Esophagus muscularis mucosa (tissue), 4 donors: ENCODE measurements at regions not wholly inside any gene's neighbourhood (a gene's known extent, or its start where the extent isn't known, plus 50 kb on each side); places are given as distances from the start of the nearest gene placed in this dataset.

ENCODE experiments used
- DNase-seq: peaks from one replicate; pipeline ENCODE4 v3.0.0-alpha.2; 2017; ENCODE audit errors: extremely low spot score
- H3K27ac ChIP-seq, 4 donors: fragments of 200-600 bp; sonication (generic); replicated peaks in 1 of 4; 1 replicate in 3 of 4; 2 replicates in 1 of 4; pipeline ENCODE4 v1.5.1; 2016 to 2019; ENCODE audit warnings: mild to moderate bottlenecking in 1 of 4
- H3K27me3 ChIP-seq, 4 donors: fragments of 200-600 bp; sonication (generic); one replicate each; pipeline versions ENCODE4 v1.5.1 to v1.6.0; 2016 to 2019
- H3K36me3 ChIP-seq, 4 donors: fragments of 200-600 bp; sonication (generic); one replicate each; pipeline ENCODE4 v1.5.1; 2016 to 2019
- H3K4me1 ChIP-seq, 4 donors: fragments of 200-600 bp; sonication (generic); one replicate each; pipeline ENCODE4 v1.5.1; 2016 to 2019
- H3K4me3 ChIP-seq, 4 donors: fragments of 200-600 bp; sonication (generic); 1 replicate in 2 of 4; 2 replicates in 2 of 4; pipeline ENCODE4 v1.5.1; 2016 to 2019; ENCODE audit warnings: mild to moderate bottlenecking in 4 of 4, moderate library complexity in 1 of 4
- H3K9me3 ChIP-seq, 4 donors: fragments of 200-600 bp; sonication (generic); 1 replicate in 3 of 4; 2 replicates in 1 of 4; pipeline ENCODE4 v1.5.1; 2016 to 2019
- CTCF ChIP-seq, 3 experiments: fragments of 200-600 bp in 2 of 3; fragments of 450-650 bp in 1 of 3; sonication (generic) in 2 of 3; IDR thresholded peaks; one replicate each; pipeline ENCODE4 v1.5.1; 2017 to 2019; ENCODE audit warnings: antibody characterized with exemption in 3 of 3, mild to moderate bottlenecking in 2 of 3, moderate library complexity in 1 of 3
- EP300 ChIP-seq: sonication (generic); formaldehyde crosslinking; IDR thresholded peaks from one replicate; pipeline ENCODE4 v1.6.1; 2017; ENCODE audit warnings: antibody characterized with exemption
- POLR2A ChIP-seq: fragments of 450-650 bp; IDR thresholded peaks from one replicate; pipeline ENCODE4 v1.6.1; 2017; ENCODE audit warnings: antibody characterized with exemption, moderate library complexity, mild to moderate bottlenecking, low read depth
- POLR2AphosphoS5 ChIP-seq, 2 donors: sonication (generic); formaldehyde crosslinking; IDR thresholded peaks; one replicate each; pipeline ENCODE4 v1.6.1; 2017; ENCODE audit warnings: antibody characterized with exemption in 2 of 2
- WGBS: methylation state at CpG from one replicate; pipeline ENCODE4 v1.1.5; 2018; 5-methylcytosine and 5-hydroxymethylcytosine counted together
- intact Hi-C: fragments of 100-400 bp; cut with DNase I; formaldehyde crosslinking; loops from one replicate; pipeline ENCODE4 v1.15.1; 2023

GRCh38 chr22:22071455-22071854 lies 88.9 kb upstream of the TOP3B start:
- no peak overlapping the region for H3K4me3 ChIP-seq
- H3K27ac ChIP-seq = no peak overlapping the region
- TF ChIP-seq CTCF (IDR thresholded peaks at IDR 0.05) (no peak), POLR2A (no peak), POLR2AphosphoS5 (IDR thresholded peaks at IDR 0.05) (no peak), EP300 (no peak)
- peak; percentile 90 for DNase-seq
- H3K4me1 ChIP-seq = no peaks in the 10 kb centered on the region
- no peaks in the 10 kb centered on the region for H3K9me3 ChIP-seq
- WGBS = 73% methylated on average over 2 of the region's 2 CpGs
- intact Hi-C loops = no loop called here
- peaks cover 0 to 13% (median 0%) of the 10 kb centered on the region in 4 donors for H3K27me3 ChIP-seq
- no peaks in the 10 kb centered on the region for H3K36me3 ChIP-seq

- no peaks in the 10 kb centered on the region for H3K9me3 ChIP-seq
- H3K4me1 ChIP-seq = no peaks in the 10 kb centered on the region
- WGBS = 70% methylated on average over 2 of the region's 2 CpGs
- no peak for TF ChIP-seq EP300
- no peak for TF ChIP-seq CTCF (IDR thresholded peaks at IDR 0.05)
- TF ChIP-seq POLR2AphosphoS5 (IDR thresholded peaks at IDR 0.05) = no peak
- TF ChIP-seq POLR2A = no peak
- no peak overlapping the region for H3K4me3 ChIP-seq
- H3K27me3 ChIP-seq = peaks cover 0 to 13% (median 0%) of the 10 kb centered on the region in 4 donors
- intact Hi-C loops = no loop called here
- H3K27ac ChIP-seq = no peak overlapping the region
- peak; percentile 60 for DNase-seq
- H3K36me3 ChIP-seq = no peaks in the 10 kb centered on the region
Observed at GRCh38 chr22:22070371-22070824, 87.8 kb upstream of the TOP3B start.

DNA sequence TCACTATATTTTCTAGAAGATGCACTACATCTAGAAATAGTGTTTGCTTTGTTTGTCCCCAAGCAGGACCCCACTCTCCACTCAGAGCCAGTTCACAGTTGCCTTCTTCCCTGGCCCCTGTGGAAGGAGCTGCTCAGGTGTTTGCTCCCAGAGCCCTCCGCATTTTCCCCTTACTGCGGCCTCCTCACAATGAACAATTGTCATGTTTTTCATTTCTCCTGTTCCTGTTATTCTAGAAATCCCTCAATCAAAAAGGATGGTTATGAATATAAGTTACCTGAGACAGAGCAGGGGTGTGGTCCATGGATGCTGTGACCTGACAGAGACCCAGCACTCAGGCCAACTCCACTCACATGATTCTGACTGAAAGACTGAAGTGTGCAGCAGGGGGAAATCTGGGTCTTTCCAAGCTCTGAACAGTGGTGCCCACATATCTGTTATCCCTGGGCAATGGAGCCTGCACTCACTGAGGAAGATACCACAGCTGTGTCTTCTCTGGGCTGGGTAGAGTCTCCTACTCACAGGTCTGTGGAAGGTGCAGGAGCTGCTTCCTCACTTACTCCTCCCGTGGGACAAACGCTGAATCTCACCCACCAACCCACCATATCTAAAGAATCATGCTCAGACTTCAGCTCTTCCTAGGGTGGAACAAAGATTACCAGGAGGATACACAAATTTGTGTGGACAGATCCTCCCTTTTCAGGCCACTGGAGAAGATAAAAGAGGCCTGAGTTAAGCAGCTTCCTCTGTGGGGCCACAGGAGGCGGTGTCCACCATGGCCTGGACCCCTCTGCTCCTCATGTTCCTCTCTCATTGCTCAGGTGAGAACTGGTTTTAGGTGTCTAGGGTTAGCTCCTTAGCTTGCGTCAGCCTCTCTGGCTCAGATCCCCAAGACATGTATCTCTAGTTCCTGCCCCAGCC lies 87.1 kb upstream of the TOP3B start:
- DNase-seq = no peak
- intact Hi-C loops = no loop called here
- H3K4me1 ChIP-seq = no peaks in the 10 kb centered on the region
- H3K36me3 ChIP-seq = no peaks in the 10 kb centered on the region
- TF ChIP-seq POLR2A = no peak
- no peak for TF ChIP-seq CTCF (IDR thresholded peaks at IDR 0.05)
- no peak for TF ChIP-seq EP300
- TF ChIP-seq POLR2AphosphoS5 (IDR thresholded peaks at IDR 0.05) = no peak
- H3K27ac ChIP-seq = no peak overlapping the region
- no peak overlapping the region for H3K4me3 ChIP-seq
- H3K9me3 ChIP-seq = no peaks in the 10 kb centered on the region
- WGBS = 94% methylated on average over 5 of the region's 6 CpGs
- peaks cover 0 to 11% (median 0%) of the 10 kb centered on the region in 4 donors for H3K27me3 ChIP-seq

- Histone ChIP-seq H3K27ac (no peak overlapping the region), H3K9me3 (no peaks in the 10 kb centered on the region), H3K4me1 (no peaks in the 10 kb centered on the region), H3K36me3 (no peaks in the 10 kb centered on the region), H3K27me3 (peaks cover 0 to 6% (median 0%) of the 10 kb centered on the region in 4 donors), H3K4me3 (no peak overlapping the region)
- TF ChIP-seq EP300 = no peak
- no peak for TF ChIP-seq CTCF (IDR thresholded peaks at IDR 0.05)
- no peak for TF ChIP-seq POLR2A
- TF ChIP-seq POLR2AphosphoS5 (IDR thresholded peaks at IDR 0.05) = no peak
- peak; percentile 57 for DNase-seq
- intact Hi-C loops = no loop called here
- 76% methylated on average over 2 of the region's 2 CpGs for WGBS
Observed at GRCh38 chr22:22068657-22069056, 86.1 kb upstream of the TOP3B start.
